ENCODE measurements at regions not wholly inside any gene's neighbourhood (a gene's known extent, or its start where the extent isn't known, plus 50 kb on each side); places are given as distances from the start of the nearest gene placed in this dataset.

GRCh38 chr4:122537388-122538135, 81.0 kb upstream of the IL2 start:
- TF ChIP-seq, protein P1, sequence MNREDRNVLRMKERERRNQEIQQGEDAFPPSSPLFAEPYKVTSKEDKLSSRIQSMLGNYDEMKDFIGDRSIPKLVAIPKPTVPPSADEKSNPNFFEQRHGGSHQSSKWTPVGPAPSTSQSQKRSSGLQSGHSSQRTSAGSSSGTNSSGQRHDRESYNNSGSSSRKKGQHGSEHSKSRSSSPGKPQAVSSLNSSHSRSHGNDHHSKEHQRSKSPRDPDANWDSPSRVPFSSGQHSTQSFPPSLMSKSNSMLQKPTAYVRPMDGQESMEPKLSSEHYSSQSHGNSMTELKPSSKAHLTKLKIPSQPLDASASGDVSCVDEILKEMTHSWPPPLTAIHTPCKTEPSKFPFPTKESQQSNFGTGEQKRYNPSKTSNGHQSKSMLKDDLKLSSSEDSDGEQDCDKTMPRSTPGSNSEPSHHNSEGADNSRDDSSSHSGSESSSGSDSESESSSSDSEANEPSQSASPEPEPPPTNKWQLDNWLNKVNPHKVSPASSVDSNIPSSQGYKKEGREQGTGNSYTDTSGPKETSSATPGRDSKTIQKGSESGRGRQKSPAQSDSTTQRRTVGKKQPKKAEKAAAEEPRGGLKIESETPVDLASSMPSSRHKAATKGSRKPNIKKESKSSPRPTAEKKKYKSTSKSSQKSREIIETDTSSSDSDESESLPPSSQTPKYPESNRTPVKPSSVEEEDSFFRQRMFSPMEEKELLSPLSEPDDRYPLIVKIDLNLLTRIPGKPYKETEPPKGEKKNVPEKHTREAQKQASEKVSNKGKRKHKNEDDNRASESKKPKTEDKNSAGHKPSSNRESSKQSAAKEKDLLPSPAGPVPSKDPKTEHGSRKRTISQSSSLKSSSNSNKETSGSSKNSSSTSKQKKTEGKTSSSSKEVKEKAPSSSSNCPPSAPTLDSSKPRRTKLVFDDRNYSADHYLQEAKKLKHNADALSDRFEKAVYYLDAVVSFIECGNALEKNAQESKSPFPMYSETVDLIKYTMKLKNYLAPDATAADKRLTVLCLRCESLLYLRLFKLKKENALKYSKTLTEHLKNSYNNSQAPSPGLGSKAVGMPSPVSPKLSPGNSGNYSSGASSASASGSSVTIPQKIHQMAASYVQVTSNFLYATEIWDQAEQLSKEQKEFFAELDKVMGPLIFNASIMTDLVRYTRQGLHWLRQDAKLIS (CRISPR knock-in tag; IDR thresholded peaks at IDR 0.05; ENCODE audit: borderline replicate concordance), result no peak
- TF ChIP-seq CTCF (IDR thresholded peaks at IDR 0.05), result no peak
- TF ChIP-seq, protein P2, sequence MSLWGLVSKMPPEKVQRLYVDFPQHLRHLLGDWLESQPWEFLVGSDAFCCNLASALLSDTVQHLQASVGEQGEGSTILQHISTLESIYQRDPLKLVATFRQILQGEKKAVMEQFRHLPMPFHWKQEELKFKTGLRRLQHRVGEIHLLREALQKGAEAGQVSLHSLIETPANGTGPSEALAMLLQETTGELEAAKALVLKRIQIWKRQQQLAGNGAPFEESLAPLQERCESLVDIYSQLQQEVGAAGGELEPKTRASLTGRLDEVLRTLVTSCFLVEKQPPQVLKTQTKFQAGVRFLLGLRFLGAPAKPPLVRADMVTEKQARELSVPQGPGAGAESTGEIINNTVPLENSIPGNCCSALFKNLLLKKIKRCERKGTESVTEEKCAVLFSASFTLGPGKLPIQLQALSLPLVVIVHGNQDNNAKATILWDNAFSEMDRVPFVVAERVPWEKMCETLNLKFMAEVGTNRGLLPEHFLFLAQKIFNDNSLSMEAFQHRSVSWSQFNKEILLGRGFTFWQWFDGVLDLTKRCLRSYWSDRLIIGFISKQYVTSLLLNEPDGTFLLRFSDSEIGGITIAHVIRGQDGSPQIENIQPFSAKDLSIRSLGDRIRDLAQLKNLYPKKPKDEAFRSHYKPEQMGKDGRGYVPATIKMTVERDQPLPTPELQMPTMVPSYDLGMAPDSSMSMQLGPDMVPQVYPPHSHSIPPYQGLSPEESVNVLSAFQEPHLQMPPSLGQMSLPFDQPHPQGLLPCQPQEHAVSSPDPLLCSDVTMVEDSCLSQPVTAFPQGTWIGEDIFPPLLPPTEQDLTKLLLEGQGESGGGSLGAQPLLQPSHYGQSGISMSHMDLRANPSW (CRISPR knock-in tag; conservative IDR thresholded peaks at IDR 0.05; ENCODE audit: low read depth), result no peak
- TF ChIP-seq CREM (CRISPR knock-in tag; IDR thresholded peaks at IDR 0.05), result no peak
- TF ChIP-seq CBFB (CRISPR knock-in tag; IDR thresholded peaks at IDR 0.05; ENCODE audit: low read depth), result no peak
- TF ChIP-seq MXD4 (CRISPR knock-in tag; IDR thresholded peaks at IDR 0.05; ENCODE audit: borderline replicate concordance), result no peak
- no peak for TF ChIP-seq ATF6 (CRISPR knock-in tag; IDR thresholded peaks at IDR 0.05)
- TF ChIP-seq TEAD4 (CRISPR knock-in tag; IDR thresholded peaks at IDR 0.05), result no peak
- TF ChIP-seq ESRRA (CRISPR knock-in tag; IDR thresholded peaks at IDR 0.05; ENCODE audit: borderline replicate concordance), result no peak
- no peak for TF ChIP-seq PREB (CRISPR knock-in tag; IDR thresholded peaks at IDR 0.05; ENCODE audit: borderline replicate concordance)
- TF ChIP-seq PRRX2 (CRISPR knock-in tag; IDR thresholded peaks at IDR 0.05), result no peak

All from WTC11 (cell line).